ENCODE measurements at regions not wholly inside any gene's neighbourhood (a gene's known extent, or its start where the extent isn't known, plus 50 kb on each side); places are given as distances from the start of the nearest gene placed in this dataset.

- Histone ChIP-seq H3K4me2 (ENCODE audit: low read depth, low read length) (no peak overlapping the region), H3K9ac (ENCODE audit: insufficient read depth, low read depth, low read length) (no peak overlapping the region), H3K9me3 (ENCODE audit: low read length) (no peaks in the 10 kb centered on the region), H3K36me3 (replicated peaks in 1 of 2; ENCODE audit: control insufficient read depth in 1 of 2, insufficient read depth in 2 of 2, low read length in 2 of 2) (no peaks in the 10 kb centered on the region), H3K4me3 (replicated peaks in 1 of 3; ENCODE audit: insufficient read depth in 1 of 3, low read depth in 2 of 3, low read length in 3 of 3) (no peak overlapping the region), H3K27me3 (ENCODE audit: control insufficient read depth in 1 of 2, insufficient read depth in 2 of 2, low read length in 2 of 2) (no peaks in the 10 kb centered on the region), H4K20me1 (ENCODE audit: insufficient read depth, low read length) (no peaks in the 10 kb centered on the region), H3K4me1 (ENCODE audit: insufficient read depth, low read length) (no peaks in the 10 kb centered on the region), H3K79me2 (ENCODE audit: insufficient read depth, low read length) (no peaks in the 10 kb centered on the region), H3K27ac (ENCODE audit: extremely low read length, insufficient read depth, low read length) (no peak overlapping the region), H2AFZ (ENCODE audit: low read length) (no peak overlapping the region)
- ATAC-seq (no peak), DNase-seq (ENCODE audit: low spot score) (no peak), FAIRE-seq (no peak)
- WGBS (ENCODE audit: low lambda C conversion rate) = 83% methylated on average over 4 of the region's 4 CpGs
- BruUV-seq (replicated peaks) = no TSS peak
- in situ Hi-C loops (cut with HindIII; ENCODE audit: extremely low pct_ligation_motif_present, low pct_unique_long_range_greater_than_20kb) (no loop called here), intact Hi-C loops (cut with micrococcal nuclease; ENCODE audit: unreplicated experiment) (no loop called here)
- ChIA-PET CTCF (ENCODE audit: low intra/inter-chr PET ratio, low total read pairs) (no interaction called here), POLR2A (interaction anchor here (1.5 kb wide), 1 partner anchor 14 kb away, joined by 3 read pairs; no protein-coding TSS in a partner anchor)
- TF ChIP-seq KLF6 (CRISPR knock-in tag; IDR thresholded peaks at IDR 0.05) (no peak), ZNF503 (CRISPR knock-in tag; IDR thresholded peaks at IDR 0.05) (no peak), HCFC1 (IDR thresholded peaks at IDR 0.05; ENCODE audit: low read depth, low read length) (no peak), NONO (IDR thresholded peaks at IDR 0.05) (no peak), NONO (CRISPR knock-in tag; conservative IDR thresholded peaks at IDR 0.05) (no peak), RFXANK (CRISPR knock-in tag; IDR thresholded peaks at IDR 0.05) (no peak), MAZ (IDR thresholded peaks at IDR 0.05; ENCODE audit: borderline replicate concordance, low read depth, low read length) (no peak), MAZ (CRISPR knock-in tag; IDR thresholded peaks at IDR 0.05; ENCODE audit: low read depth) (no peak), SP1 (IDR thresholded peaks at IDR 0.05) (no peak), SP1 (CRISPR knock-in tag; IDR thresholded peaks at IDR 0.05) (no peak), ZNF790 (CRISPR knock-in tag; IDR thresholded peaks at IDR 0.05; ENCODE audit: borderline replicate concordance) (no peak), ZNF205 (CRISPR knock-in tag; IDR thresholded peaks at IDR 0.05) (no peak)
Measured at GRCh38 chr11:13128354-13128753, 119.2 kb downstream of the RASSF10 start.

All from HepG2 (cell line).